SK-N-MC (cell line): ENCODE measurements at regions not wholly inside any gene's neighbourhood (a gene's known extent, or its start where the extent isn't known, plus 50 kb on each side); places are given as distances from the start of the nearest gene placed in this dataset.

Experiments used
- EZH2 ChIP-seq: fragments of 200-600 bp; sonication (generic); IDR thresholded peaks from one replicate; pipeline ENCODE4 v1.6.1; 2017; ENCODE audit warnings: antibody characterized with exemption
- FOXP2 ChIP-seq: optimal IDR thresholded peaks from 2 replicates; pipeline ENCODE3; 2011; ENCODE audit warnings: mild to moderate bottlenecking, moderate library complexity; ENCODE audit not compliant: insufficient read depth; ENCODE audit errors: extremely low read length, control extremely low read depth
- POLR2AphosphoS5 ChIP-seq: IDR thresholded peaks from 2 replicates; pipeline ENCODE4 v1.6.1; 2012; ENCODE audit warnings: mild to moderate bottlenecking, low read depth, low read length, borderline replicate concordance

- TF ChIP-seq POLR2AphosphoS5 (no peak), EZH2 (no peak), FOXP2 (no peak)
Measured at GRCh38 chr20:50295762-50296449, 105.3 kb downstream of the CEBPB start.
